ENCODE measurements at regions not wholly inside any gene's neighbourhood (a gene's known extent, or its start where the extent isn't known, plus 50 kb on each side); places are given as distances from the start of the nearest gene placed in this dataset.
"Not testable (repeated sequence)": the region's sequence is repeated elsewhere in the genome, so short reads cannot be mapped to it uniquely, and the experiment has no call there.

DNA sequence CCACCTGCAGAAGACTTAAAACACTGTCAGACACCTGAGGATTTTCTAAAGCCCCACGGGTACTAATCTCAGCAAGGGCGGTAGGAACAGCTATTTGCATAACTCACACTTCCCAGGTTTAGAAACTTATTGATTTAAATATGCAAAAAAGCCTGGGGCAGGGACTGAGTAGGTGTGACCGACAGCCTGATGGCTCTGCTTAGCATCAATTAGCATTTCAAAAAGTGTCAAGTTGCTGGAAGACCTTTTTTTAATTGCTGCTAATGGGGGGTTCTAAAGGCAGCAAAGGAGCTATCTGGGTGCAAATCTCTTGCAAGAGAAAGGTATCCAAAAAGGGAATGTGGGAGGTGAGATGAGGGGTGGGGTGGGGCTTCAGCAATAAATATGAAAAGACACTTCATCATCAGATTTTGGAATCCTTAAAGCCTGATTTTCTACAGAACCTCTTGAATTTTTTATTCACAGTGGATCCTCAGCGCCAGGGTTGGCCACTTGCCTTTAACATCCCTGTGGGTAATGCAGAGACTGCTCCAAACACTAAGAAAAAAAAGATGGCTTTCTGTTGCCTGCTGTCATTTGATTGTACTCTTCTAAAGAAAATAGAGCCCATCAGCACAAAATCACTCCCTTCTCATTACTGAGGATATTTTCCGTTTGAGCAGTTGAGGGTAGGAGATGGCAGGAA, 121.1 kb upstream of the RMP24 start:
- intact Hi-C loops (cut with DNase I), result no loop called here
- TF ChIP-seq, protein P1, sequence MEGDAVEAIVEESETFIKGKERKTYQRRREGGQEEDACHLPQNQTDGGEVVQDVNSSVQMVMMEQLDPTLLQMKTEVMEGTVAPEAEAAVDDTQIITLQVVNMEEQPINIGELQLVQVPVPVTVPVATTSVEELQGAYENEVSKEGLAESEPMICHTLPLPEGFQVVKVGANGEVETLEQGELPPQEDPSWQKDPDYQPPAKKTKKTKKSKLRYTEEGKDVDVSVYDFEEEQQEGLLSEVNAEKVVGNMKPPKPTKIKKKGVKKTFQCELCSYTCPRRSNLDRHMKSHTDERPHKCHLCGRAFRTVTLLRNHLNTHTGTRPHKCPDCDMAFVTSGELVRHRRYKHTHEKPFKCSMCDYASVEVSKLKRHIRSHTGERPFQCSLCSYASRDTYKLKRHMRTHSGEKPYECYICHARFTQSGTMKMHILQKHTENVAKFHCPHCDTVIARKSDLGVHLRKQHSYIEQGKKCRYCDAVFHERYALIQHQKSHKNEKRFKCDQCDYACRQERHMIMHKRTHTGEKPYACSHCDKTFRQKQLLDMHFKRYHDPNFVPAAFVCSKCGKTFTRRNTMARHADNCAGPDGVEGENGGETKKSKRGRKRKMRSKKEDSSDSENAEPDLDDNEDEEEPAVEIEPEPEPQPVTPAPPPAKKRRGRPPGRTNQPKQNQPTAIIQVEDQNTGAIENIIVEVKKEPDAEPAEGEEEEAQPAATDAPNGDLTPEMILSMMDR (IDR thresholded peaks at IDR 0.05), result no peak
- no peak for TF ChIP-seq POLR2A (IDR thresholded peaks at IDR 0.05)
- Histone ChIP-seq H3K4me3 (no peak overlapping the region), H3K4me1 (no peaks in the 10 kb centered on the region), H3K27ac (no peak overlapping the region), H3K36me3 (no peaks in the 10 kb centered on the region), H3K9me3 (no peaks in the 10 kb centered on the region), H3K27me3 (no peaks in the 10 kb centered on the region)
- DNase-seq (no peak), ATAC-seq (no peak)
- WGBS (ENCODE audit: insufficient coverage, low coverage, low lambda C conversion rate, missing lambda C conversion rate), result 18% methylated on average over 5 of the region's 5 CpGs

DNA sequence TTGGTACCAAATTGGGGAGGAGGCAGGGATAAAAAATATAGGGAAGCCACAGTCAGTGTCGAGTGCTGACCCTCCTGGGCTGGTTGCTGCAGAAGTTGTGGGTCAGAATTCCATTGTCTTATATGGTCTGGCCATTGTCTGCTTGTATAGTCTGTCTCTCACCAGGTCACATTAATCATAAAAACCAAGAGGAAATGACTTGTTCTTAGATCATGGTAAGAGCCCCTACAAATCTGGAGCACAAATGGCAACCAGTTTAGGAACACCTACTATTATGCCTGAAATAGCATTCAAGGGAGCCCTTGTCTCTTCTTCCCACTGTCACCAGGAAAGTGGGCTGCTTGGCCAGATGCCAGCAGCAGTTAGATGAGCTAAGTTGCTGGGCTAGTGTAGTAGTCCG, 119.7 kb upstream of the RMP24 start:
- DNase-seq, result no peak
- Histone ChIP-seq H3K9me3 (no peaks in the 10 kb centered on the region), H3K4me1 (no peaks in the 10 kb centered on the region), H3K27ac (no peak overlapping the region), H3K27me3 (no peaks in the 10 kb centered on the region), H3K36me3 (no peaks in the 10 kb centered on the region), H3K4me3 (no peak overlapping the region)
- TF ChIP-seq, protein P1 (IDR thresholded peaks at IDR 0.05), result no peak
- no peak for TF ChIP-seq POLR2A (IDR thresholded peaks at IDR 0.05)
- 34% methylated on average over 2 of the region's 2 CpGs for WGBS (ENCODE audit: insufficient coverage, low coverage, low lambda C conversion rate, missing lambda C conversion rate)
- no peak for ATAC-seq
- intact Hi-C loops (cut with DNase I), result no loop called here

GRCh38 chr18:35854095-35854494, 118.4 kb upstream of the RMP24 start:
- WGBS (ENCODE audit: insufficient coverage, low coverage, low lambda C conversion rate, missing lambda C conversion rate), result 67% methylated on average over 5 of the region's 5 CpGs
- no peak for TF ChIP-seq POLR2A (IDR thresholded peaks at IDR 0.05)
- TF ChIP-seq, protein P1 (IDR thresholded peaks at IDR 0.05), result no peak
- Histone ChIP-seq H3K4me3 (no peak overlapping the region), H3K36me3 (no peaks in the 10 kb centered on the region), H3K27ac (no peak overlapping the region), H3K4me1 (no peaks in the 10 kb centered on the region), H3K27me3 (no peaks in the 10 kb centered on the region), H3K9me3 (no peaks in the 10 kb centered on the region)
- DNase-seq, result no peak
- no peak for ATAC-seq
- intact Hi-C loops (cut with DNase I), result no loop called here

DNA sequence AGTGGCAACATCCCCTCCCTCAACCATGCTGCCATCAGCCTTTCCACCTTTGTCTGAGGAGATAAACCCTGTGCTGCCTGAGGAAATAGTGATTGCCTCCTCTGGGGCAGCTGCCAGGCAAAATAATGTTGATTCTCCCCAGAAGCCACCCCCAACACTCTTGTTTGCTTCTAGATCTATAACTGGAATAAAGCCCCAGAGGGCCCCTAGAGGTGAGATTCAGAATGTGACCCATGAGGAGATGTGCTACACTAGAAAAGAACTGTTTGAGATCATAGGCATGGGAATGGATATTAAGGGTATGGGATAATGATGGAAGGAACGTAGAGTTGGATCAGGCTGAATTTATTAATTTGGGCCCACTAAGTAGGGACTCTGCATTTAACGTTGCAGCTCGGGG, 116.3 kb upstream of the RMP24 start:
- Histone ChIP-seq H3K27ac (no peak overlapping the region), H3K36me3 (no peaks in the 10 kb centered on the region), H3K9me3 (no peaks in the 10 kb centered on the region), H3K27me3 (no peaks in the 10 kb centered on the region), H3K4me1 (no peaks in the 10 kb centered on the region), H3K4me3 (no peak overlapping the region)
- ATAC-seq (no peak), DNase-seq (no peak)
- TF ChIP-seq POLR2A (IDR thresholded peaks at IDR 0.05), result no peak
- TF ChIP-seq, protein P1 (IDR thresholded peaks at IDR 0.05), result no peak
- 63% methylated on average over 3 of the region's 3 CpGs for WGBS (ENCODE audit: insufficient coverage, low coverage, low lambda C conversion rate, missing lambda C conversion rate)
- intact Hi-C loops (cut with DNase I), result no loop called here

- H3K4me3 ChIP-seq; H3K36me3 ChIP-seq; H3K27ac ChIP-seq; H3K9me3 ChIP-seq; DNase-seq; H3K4me1 ChIP-seq; intact Hi-C loops (cut with DNase I); H3K27me3 ChIP-seq; ATAC-seq: not testable (repeated sequence)
- 55% methylated on average over 1 of the region's 1 CpG for WGBS (ENCODE audit: insufficient coverage, low coverage, low lambda C conversion rate, missing lambda C conversion rate)
These were observed 115.8 kb upstream of the RMP24 start for GRCh38 chr18:35856721-35857120.

DNA sequence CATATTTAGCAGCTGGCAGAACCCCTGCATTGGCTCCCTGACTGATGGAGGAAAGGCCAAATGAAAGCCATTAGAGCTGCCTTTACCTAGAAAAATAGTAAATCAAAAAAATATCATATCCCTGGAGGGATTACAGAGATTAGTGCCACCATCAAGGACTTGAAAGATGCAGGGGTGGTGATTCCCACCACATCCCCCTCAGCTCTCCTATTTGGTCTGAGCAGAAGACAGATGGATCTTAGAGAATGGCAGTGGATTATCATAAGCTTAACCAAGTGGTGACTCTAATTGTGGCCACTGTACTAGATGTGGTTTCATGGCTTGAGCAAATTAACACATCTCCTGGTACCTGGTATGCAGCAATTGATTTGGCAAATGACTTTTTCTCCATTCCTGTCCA, 114.9 kb upstream of the RMP24 start:
- intact Hi-C loops (cut with DNase I); H3K27ac ChIP-seq; ATAC-seq; DNase-seq; H3K9me3 ChIP-seq; H3K36me3 ChIP-seq; H3K27me3 ChIP-seq; H3K4me1 ChIP-seq; H3K4me3 ChIP-seq: not testable (repeated sequence)
